ENCODE measurements at regions not wholly inside any gene's neighbourhood (a gene's known extent, or its start where the extent isn't known, plus 50 kb on each side); places are given as distances from the start of the nearest gene placed in this dataset.

GRCh38 chr5:101664071-101664791 lies 631.9 kb downstream of the SLCO4C1 start:
- TF ChIP-seq REST (IDR thresholded peaks at IDR 0.05; ENCODE audit: unreplicated experiment) (no peak), EZH2phosphoT487 (IDR thresholded peaks at IDR 0.05; ENCODE audit: unreplicated experiment) (no peak), CTCF (conservative IDR thresholded peaks at IDR 0.05; ENCODE audit: low read depth in 2 of 2) (no peak), EZH2 (IDR thresholded peaks at IDR 0.05; ENCODE audit: low read depth, unreplicated experiment) (no peak), POLR2AphosphoS5 (IDR thresholded peaks at IDR 0.05; ENCODE audit: low read depth) (no peak), ZNF331 (CRISPR knock-in tag; IDR thresholded peaks at IDR 0.05; ENCODE audit: low read depth) (no peak), STAT1 (IDR thresholded peaks at IDR 0.05; ENCODE audit: unreplicated experiment) (no peak), ZNF114 (CRISPR knock-in tag; IDR thresholded peaks at IDR 0.05) (no peak), ZNF462 (CRISPR knock-in tag; IDR thresholded peaks at IDR 0.05) (no peak), JUNB (IDR thresholded peaks at IDR 0.05; ENCODE audit: unreplicated experiment) (no peak)
